H1 (cell line): ENCODE measurements at regions not wholly inside any gene's neighbourhood (a gene's known extent, or its start where the extent isn't known, plus 50 kb on each side); places are given as distances from the start of the nearest gene placed in this dataset.

Experiments used
- CTCF ChIA-PET: fragments of 300-600 bp; sonication (Branson Sonifier 250); formaldehyde crosslinking; loops from one replicate; lab custom pipeline; 2021; ENCODE audit not compliant: partially characterized antibody; lab: Charles Lee
- POLR2A ChIA-PET: fragments of 300-600 bp; sonication (Branson Sonifier 250); formaldehyde crosslinking; loops from one replicate; lab custom pipeline; 2021; ENCODE audit warnings: inconsistent platforms; ENCODE audit not compliant: partially characterized antibody; lab: Charles Lee
- DNase-seq, 2 experiments: peaks; one replicate each; pipeline versions ENCODE4 v3.0.0 to v3.0.0-alpha.2; 2010 to 2022; ENCODE audit warnings: low spot score in 2 of 2, low read depth in 1 of 2, mixed read lengths in 1 of 2
- FAIRE-seq: peaks from 2 replicates; lab custom pipeline; 2011; peaks lifted over from hg19 to GRCh38; lab: Jason Lieb, UNC
- H2AFZ ChIP-seq: 2 replicates; pipeline ENCODE4 v1.8.1; 2012; ENCODE audit warnings: low read length, inconsistent platforms
- H2AK5ac ChIP-seq: 2 replicates; pipeline ENCODE4 v1.6.1; 2013; ENCODE audit warnings: low read depth, low read length
- H2BK120ac ChIP-seq: replicated peaks from 2 replicates; pipeline ENCODE3; 2013; ENCODE audit warnings: low read depth, low read length, inconsistent platforms
- H2BK12ac ChIP-seq: 2 replicates; pipeline ENCODE4 v1.6.1; 2013; ENCODE audit warnings: low read depth, low read length
- H2BK15ac ChIP-seq: 2 replicates; pipeline ENCODE4 v1.6.1; 2013; ENCODE audit warnings: low read length
- H2BK20ac ChIP-seq: 2 replicates; pipeline ENCODE4 v1.6.1; 2013; ENCODE audit warnings: low read length
- H2BK5ac ChIP-seq: 2 replicates; pipeline ENCODE4 v1.6.1; 2013; ENCODE audit warnings: low read depth, low read length
- H3K14ac ChIP-seq: 2 replicates; pipeline ENCODE4 v1.6.1; 2013; ENCODE audit warnings: inconsistent platforms; ENCODE audit not compliant: insufficient read length
- H3K18ac ChIP-seq: 2 replicates; pipeline ENCODE4 v1.6.1; 2013; ENCODE audit warnings: low read length; ENCODE audit errors: extremely low read depth
- H3K23ac ChIP-seq: 2 replicates; pipeline ENCODE4 v1.6.1; 2013; ENCODE audit warnings: inconsistent platforms; ENCODE audit not compliant: insufficient read length
- H3K23me2 ChIP-seq: 2 replicates; pipeline ENCODE4 v1.6.1; 2013; ENCODE audit warnings: low read depth, low read length
- H3K27ac ChIP-seq: 2 replicates; pipeline ENCODE4 v1.6.1; 2011; ENCODE audit warnings: low read depth, low read length, inconsistent platforms
- H3K27me3 ChIP-seq, 4 experiments: replicated peaks in 1 of 4; 1 replicate in 1 of 4; 2 replicates in 3 of 4; pipeline versions ENCODE4 v1.6.1 to v1.8.1; 2011 to 2013; ENCODE audit warnings: low read length in 3 of 4, mild to moderate bottlenecking in 3 of 4, inconsistent platforms in 2 of 4, mixed read lengths in 2 of 4, moderate library complexity in 1 of 4; ENCODE audit not compliant: control insufficient read depth in 3 of 4, insufficient read depth in 3 of 4; ENCODE audit errors: extremely low read depth in 1 of 4
- H3K36me3 ChIP-seq, 4 experiments: 2 replicates each; pipeline versions ENCODE4 v1.6.1 to v1.8.1; 2011 to 2013; ENCODE audit warnings: mild to moderate bottlenecking in 4 of 4, low read length in 3 of 4, moderate library complexity in 2 of 4, control low read depth in 1 of 4, inconsistent platforms in 1 of 4; ENCODE audit not compliant: insufficient read depth in 4 of 4, control insufficient read depth in 2 of 4
- H3K4ac ChIP-seq: replicated peaks from 2 replicates; pipeline ENCODE3; 2013; ENCODE audit warnings: low read length, low read depth, mixed read lengths, inconsistent platforms; ENCODE audit not compliant: insufficient read length
- H3K4me1 ChIP-seq, 4 experiments: replicated peaks in 1 of 4; 1 replicate in 1 of 4; 2 replicates in 3 of 4; pipeline versions ENCODE4 v1.6.1 to v1.8.1; 2011 to 2013; ENCODE audit warnings: low read length in 3 of 4, inconsistent platforms in 2 of 4, mixed read lengths in 1 of 4; ENCODE audit not compliant: insufficient read depth in 4 of 4, control insufficient read depth in 3 of 4
- H3K4me2 ChIP-seq, 2 experiments: 2 replicates each; pipeline versions ENCODE4 v1.6.1 to v1.8.1; 2011 to 2013; ENCODE audit warnings: low read depth in 2 of 2, low read length in 2 of 2, control low read depth in 1 of 2, inconsistent platforms in 1 of 2, mild to moderate bottlenecking in 1 of 2; ENCODE audit not compliant: insufficient read depth in 1 of 2
- H3K4me3 ChIP-seq, 4 experiments: fragments of 200-600, 300-600 bp in 1 of 4; sonication (generic), shearing (Covaris generic), sonication (Bioruptor Twin) in 1 of 4; 2 replicates each; pipeline versions ENCODE4 v1.5.1 to v1.8.1; 2011 to 2016; ENCODE audit warnings: low read length in 4 of 4, low read depth in 3 of 4, control low read depth in 2 of 4, inconsistent platforms in 2 of 4, mild to moderate bottlenecking in 2 of 4, mixed read lengths in 1 of 4, moderate library complexity in 1 of 4; ENCODE audit not compliant: insufficient read depth in 2 of 4; ENCODE audit errors: extremely low read depth in 1 of 4
- H3K56ac ChIP-seq: replicated peaks from 2 replicates; pipeline ENCODE3; 2013; ENCODE audit warnings: low read depth, mild to moderate bottlenecking, mixed read lengths, low read length, inconsistent platforms; ENCODE audit not compliant: insufficient read length
- H3K79me1 ChIP-seq: 2 replicates; pipeline ENCODE4 v1.6.1; 2013; ENCODE audit warnings: low read depth, low read length, control low read depth
- H3K79me2 ChIP-seq, 2 experiments: 2 replicates each; pipeline versions ENCODE4 v1.6.1 to v1.8.1; 2012 to 2013; ENCODE audit warnings: low read length in 2 of 2, mild to moderate bottlenecking in 2 of 2, inconsistent platforms in 1 of 2; ENCODE audit not compliant: insufficient read depth in 2 of 2, control insufficient read depth in 1 of 2
- H3K9ac ChIP-seq, 4 experiments: replicated peaks in 1 of 4; 1 replicate in 1 of 4; 2 replicates in 3 of 4; pipeline versions ENCODE4 v1.6.1 to v1.8.1; 2011 to 2013; ENCODE audit warnings: low read depth in 3 of 4, low read length in 3 of 4, control low read depth in 2 of 4, mild to moderate bottlenecking in 2 of 4, moderate library complexity in 2 of 4, inconsistent platforms in 1 of 4; ENCODE audit errors: extremely low read depth in 1 of 4
- H3K9me3 ChIP-seq, 2 experiments: 2 replicates each; pipeline versions ENCODE4 v1.6.1 to v1.8.1; 2012 to 2013; ENCODE audit warnings: mild to moderate bottlenecking in 2 of 2, moderate library complexity in 2 of 2, control low read depth in 1 of 2, inconsistent platforms in 1 of 2, low read depth in 1 of 2, low read length in 1 of 2, mixed read lengths in 1 of 2; ENCODE audit not compliant: insufficient read depth in 2 of 2
- H4K20me1 ChIP-seq, 2 experiments: replicated peaks in 1 of 2; 2 replicates each; pipeline versions ENCODE3 to v1.8.1; 2011 to 2013; ENCODE audit warnings: inconsistent platforms in 2 of 2, low read length in 2 of 2, mild to moderate bottlenecking in 1 of 2; ENCODE audit not compliant: insufficient read depth in 2 of 2, control insufficient read depth in 1 of 2
- H4K5ac ChIP-seq: 2 replicates; pipeline ENCODE4 v1.6.1; 2013; ENCODE audit warnings: low read length, low read depth, mixed read lengths, inconsistent platforms; ENCODE audit not compliant: insufficient read length
- H4K8ac ChIP-seq: 2 replicates; pipeline ENCODE4 v1.8.0; 2013; ENCODE audit warnings: mild to moderate bottlenecking, moderate library complexity, low read length, inconsistent platforms; ENCODE audit not compliant: insufficient read depth; ENCODE audit errors: extremely low read depth
- H4K91ac ChIP-seq: replicated peaks from 2 replicates; pipeline ENCODE3; 2013; ENCODE audit warnings: low read length, mixed read lengths, inconsistent platforms; ENCODE audit not compliant: insufficient read length
- EGR1 ChIP-seq: IDR thresholded peaks from 2 replicates; pipeline ENCODE4 v1.6.1; 2011; ENCODE audit warnings: low read depth, low read length, borderline replicate concordance
- SRF ChIP-seq: IDR thresholded peaks from 2 replicates; pipeline ENCODE4 v1.6.1; 2011; ENCODE audit warnings: mild to moderate bottlenecking, low read depth, low read length, moderate library complexity
- WGBS, 2 experiments: shearing (Covaris generic) in 1 of 2; methylation state at CpG; one replicate each; pipeline versions ENCODE4 v1.1.6 to v1.1.7; 2013 to 2015; ENCODE audit warnings: low lambda C conversion rate in 2 of 2, mixed read lengths in 2 of 2, inconsistent platforms in 1 of 2, low coverage in 1 of 2, missing lambda C conversion rate in 1 of 2; ENCODE audit not compliant: insufficient replicate concordance in 2 of 2, insufficient coverage in 1 of 2, insufficient read length in 1 of 2; ENCODE audit errors: extremely low coverage in 1 of 2, missing lambda C conversion rate in 1 of 2; 5-methylcytosine and 5-hydroxymethylcytosine counted together

DNA sequence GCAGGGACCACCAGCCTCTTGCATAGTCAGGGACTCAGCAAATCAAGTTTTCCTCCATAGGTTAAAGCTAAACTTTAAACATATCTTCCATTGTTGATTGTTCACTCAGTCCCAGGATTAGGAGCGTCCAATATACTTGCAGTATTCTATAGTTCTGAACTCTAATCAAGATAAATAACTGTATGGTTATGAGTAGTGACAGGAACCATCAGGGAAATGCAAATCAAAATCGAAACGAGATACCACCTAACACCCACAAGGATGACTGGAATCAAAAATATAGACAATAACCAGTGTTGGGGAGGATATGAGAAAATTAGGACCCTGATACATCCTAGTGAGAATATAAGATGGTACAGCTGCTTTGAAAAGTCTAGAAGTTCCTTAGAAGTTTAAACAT, 190.0 kb downstream of the ETS1 start:
- Histone ChIP-seq H3K79me1 (no peaks in the 10 kb centered on the region), H3K27me3 (no peaks in the 10 kb centered on the region), H2BK120ac (no peak overlapping the region), H3K36me3 (no peaks in the 10 kb centered on the region), H3K14ac (no peak overlapping the region), H3K4me3 (no peak overlapping the region), H3K9ac (no peak overlapping the region), H2AK5ac (no peak overlapping the region), H2BK20ac (no peak overlapping the region), H2BK12ac (no peak overlapping the region), H3K79me2 (no peaks in the 10 kb centered on the region), H3K18ac (no peak overlapping the region), H4K8ac (no peak overlapping the region), H2BK5ac (no peak overlapping the region), H3K4me2 (no peak overlapping the region), H3K23ac (no peak overlapping the region), H4K20me1 (no peaks in the 10 kb centered on the region), H3K4me1 (no peaks in the 10 kb centered on the region), H3K9me3 (no peaks in the 10 kb centered on the region), H4K5ac (no peak overlapping the region), H3K56ac (no peak overlapping the region), H3K23me2 (no peaks in the 10 kb centered on the region; the same call in 1 of the 2 replicates), H2BK15ac (no peak overlapping the region), H2AFZ (no peak overlapping the region), H3K27ac (no peak overlapping the region), H3K4ac (no peak overlapping the region), H4K91ac (no peak overlapping the region)
- WGBS, 2 experiments: 94% methylated on average over 3 of the region's 3 CpGs; no CpG with 5 or more reads in 1 of the 2 experiments
- DNase-seq (no peak), FAIRE-seq (no peak)
- ChIA-PET CTCF (interaction anchor here (1.8 to 3.4 kb wide), 2 partner anchors 234 to 240 kb away, joined by 5 to 12 read pairs; no protein-coding TSS in a partner anchor), POLR2A (no interaction called here)
- no peak for TF ChIP-seq SRF
- TF ChIP-seq EGR1: no peak
